ENCODE measurements at regions not wholly inside any gene's neighbourhood (a gene's known extent, or its start where the extent isn't known, plus 50 kb on each side); places are given as distances from the start of the nearest gene placed in this dataset.

GRCh38 chr1:222279591-222279990, 268.3 kb downstream of the HHIPL2 start:
- no peak for DNase-seq (ENCODE audit: low spot score)
- TF ChIP-seq CTCF (IDR thresholded peaks at IDR 0.05; ENCODE audit: extremely low read depth, missing control alignments) = no peak

GRCh38 chr1:222278501-222278900, 269.4 kb downstream of the HHIPL2 start:
- DNase-seq (ENCODE audit: low spot score) = no peak

GRCh38 chr1:222275729-222276465, 272.0 kb downstream of the HHIPL2 start:
- no peak for TF ChIP-seq CTCF (IDR thresholded peaks at IDR 0.05; ENCODE audit: extremely low read depth, missing control alignments)
- DNase-seq (ENCODE audit: low spot score) = no peak

More at GRCh38 chr1:222278501-222278900, 269.4 kb downstream of the HHIPL2 start:
- no peak for TF ChIP-seq CTCF (IDR thresholded peaks at IDR 0.05; ENCODE audit: extremely low read depth, missing control alignments)

- TF ChIP-seq CTCF (IDR thresholded peaks at IDR 0.05; ENCODE audit: extremely low read depth, missing control alignments) = no peak
- no peak for DNase-seq (ENCODE audit: low spot score)
Measured at GRCh38 chr1:222275001-222275728, 272.7 kb downstream of the HHIPL2 start.

GRCh38 chr1:222266223-222267196, 281.4 kb downstream of the HHIPL2 start:
- no peak for TF ChIP-seq CTCF (IDR thresholded peaks at IDR 0.05; ENCODE audit: extremely low read depth, missing control alignments)

GRCh38 chr1:222263791-222264190, 284.1 kb downstream of the HHIPL2 start:
- no peak for DNase-seq (ENCODE audit: low spot score)
- no peak for TF ChIP-seq CTCF (IDR thresholded peaks at IDR 0.05; ENCODE audit: extremely low read depth, missing control alignments)

More at GRCh38 chr1:222266223-222267196, 281.4 kb downstream of the HHIPL2 start:
- DNase-seq (ENCODE audit: low spot score) = no peak

All from GM20000 (cell line).